H1 (cell line): ENCODE measurements at regions not wholly inside any gene's neighbourhood (a gene's known extent, or its start where the extent isn't known, plus 50 kb on each side); places are given as distances from the start of the nearest gene placed in this dataset.

Experiments
- CBX5 ChIP-seq: fragments of 300-800, 300-1000 bp; sonication (generic); IDR thresholded peaks from 2 replicates; pipeline ENCODE4 v1.7.1; 2016; ENCODE audit warnings: antibody characterized with exemption, low read length, low read depth
- CTCF ChIP-seq, 3 experiments: IDR thresholded peaks; 1 replicate in 2 of 3; 2 replicates in 1 of 3; pipeline versions ENCODE4 v1.5.1 to v1.6.1; 2011; ENCODE audit warnings: low read length in 3 of 3, mild to moderate bottlenecking in 3 of 3, inconsistent platforms in 2 of 3, low read depth in 1 of 3, moderate library complexity in 1 of 3; ENCODE audit not compliant: insufficient read depth in 1 of 3; ENCODE audit errors: control extremely low read depth in 1 of 3
- EP300 ChIP-seq, 2 experiments: IDR thresholded peaks; 1 replicate in 1 of 2; 2 replicates in 1 of 2; pipeline ENCODE4 v1.6.1; 2011 to 2012; ENCODE audit warnings: low read depth in 2 of 2, low read length in 2 of 2, mild to moderate bottlenecking in 2 of 2, borderline replicate concordance in 1 of 2, inconsistent platforms in 1 of 2, moderate library complexity in 1 of 2
- GTF2F1 ChIP-seq: IDR thresholded peaks from 2 replicates; pipeline ENCODE4 v1.6.1; 2012; ENCODE audit warnings: low read depth, low read length, improper control_type of control experiment, borderline replicate concordance
- POLR2A ChIP-seq, 2 experiments: IDR thresholded peaks; 1 replicate in 1 of 2; 2 replicates in 1 of 2; pipeline ENCODE4 v1.6.1; 2011; ENCODE audit warnings: low read depth in 2 of 2, low read length in 2 of 2, mild to moderate bottlenecking in 2 of 2; ENCODE audit errors: control extremely low read depth in 1 of 2
- ZNF274 ChIP-seq: IDR thresholded peaks from 2 replicates; pipeline ENCODE4 v1.7.0; 2012; ENCODE audit warnings: low read length, borderline replicate concordance; ENCODE audit errors: extremely low read depth

GRCh38 chr1:221620437-221621384, 121.2 kb downstream of the DUSP10 start:
- TF ChIP-seq ZNF274 (no peak), GTF2F1 (no peak), CTCF (IDR thresholded peaks at IDR 0.05; ENCODE audit: control extremely low read depth in 1 of 3, insufficient read depth in 1 of 3, low read depth in 1 of 3, low read length in 3 of 3) (no peak), CBX5 (no peak), EP300 (IDR thresholded peaks at IDR 0.05; ENCODE audit: borderline replicate concordance in 1 of 2, low read depth in 2 of 2, low read length in 2 of 2) (no peak), POLR2A (IDR thresholded peaks at IDR 0.05; ENCODE audit: control extremely low read depth in 1 of 2, low read depth in 2 of 2, low read length in 2 of 2) (no peak)
